HG03039 (cell line): ENCODE measurements at regions not wholly inside any gene's neighbourhood (a gene's known extent, or its start where the extent isn't known, plus 50 kb on each side); places are given as distances from the start of the nearest gene placed in this dataset.

ENCODE experiments used
- ATAC-seq: cut with Tn5 transposase; IDR thresholded peaks from one replicate; pipeline ENCODE4 v1.9.1; 2021; ENCODE audit warnings: mild to moderate bottlenecking, moderate library complexity; ENCODE audit not compliant: unreplicated experiment

GRCh38 chr12:96131230-96131788 lies 62.9 kb upstream of the ELK3 start:
- no peak for ATAC-seq

GRCh38 chr12:96132819-96133218 lies 61.4 kb upstream of the ELK3 start:
- ATAC-seq: no peak

GRCh38 chr12:96134200-96134599 lies 60.0 kb upstream of the ELK3 start:
- ATAC-seq: no peak

GRCh38 chr12:96136161-96136560 lies 58.0 kb upstream of the ELK3 start:
- no peak for ATAC-seq

GRCh38 chr12:96136725-96137378 lies 57.3 kb upstream of the ELK3 start:
- ATAC-seq: no peak

- no peak for ATAC-seq
Measured at GRCh38 chr12:96140174-96140573, 54.0 kb upstream of the ELK3 start.

GRCh38 chr12:96141216-96141912 lies 52.8 kb upstream of the ELK3 start:
- no peak for ATAC-seq

- ATAC-seq: no peak
Measured at GRCh38 chr12:96143392-96143791, 50.8 kb upstream of the ELK3 start.

- ATAC-seq: no peak
Measured at GRCh38 chr12:96143827-96144565, 50.2 kb upstream of the ELK3 start.
